ENCODE measurements at regions not wholly inside any gene's neighbourhood (a gene's known extent, or its start where the extent isn't known, plus 50 kb on each side); places are given as distances from the start of the nearest gene placed in this dataset.
"Not testable (repeated sequence)": the region's sequence is repeated elsewhere in the genome, so short reads cannot be mapped to it uniquely, and the experiment has no call there.

- no peak for DNase-seq
Observed at GRCh38 chr3:35849496-35849895, 210.2 kb downstream of the ARPP21 start.

GRCh38 chr3:35849963-35850362, 210.6 kb downstream of the ARPP21 start:
- DNase-seq, result no peak

- DNase-seq, result no peak
Observed at GRCh38 chr3:35857004-35857403, 217.7 kb downstream of the ARPP21 start.

GRCh38 chr3:35862057-35862456, 222.7 kb downstream of the ARPP21 start:
- no peak for DNase-seq

- DNase-seq, result no peak
Observed at GRCh38 chr3:35864871-35865270, 225.5 kb downstream of the ARPP21 start.

- no peak for DNase-seq
Observed at GRCh38 chr3:35867791-35868190, 228.5 kb downstream of the ARPP21 start.

- DNase-seq, result no peak
Observed at GRCh38 chr3:35871009-35871408, 231.7 kb downstream of the ARPP21 start.

GRCh38 chr3:35883929-35884328, 244.6 kb downstream of the ARPP21 start:
- DNase-seq, result no peak

GRCh38 chr3:35894735-35895134, 255.4 kb downstream of the ARPP21 start:
- DNase-seq, result no peak

- DNase-seq, result no peak
Observed at GRCh38 chr3:35899245-35899644, 259.9 kb downstream of the ARPP21 start.

GRCh38 chr3:35900079-35900478, 260.8 kb downstream of the ARPP21 start:
- no peak for DNase-seq

GRCh38 chr3:35908366-35909232, 269.3 kb downstream of the ARPP21 start:
- no peak for DNase-seq

- DNase-seq, result no peak
Observed at GRCh38 chr3:35919160-35919559, 279.8 kb downstream of the ARPP21 start.

GRCh38 chr3:35921718-35922117, 282.4 kb downstream of the ARPP21 start:
- DNase-seq, result no peak

GRCh38 chr3:35924070-35924469, 284.7 kb downstream of the ARPP21 start:
- not testable (repeated sequence) for DNase-seq

- no peak for DNase-seq
Observed at GRCh38 chr3:35927441-35927840, 288.1 kb downstream of the ARPP21 start.

- no peak for DNase-seq
Observed at GRCh38 chr3:35929158-35929557, 289.8 kb downstream of the ARPP21 start.

GRCh38 chr3:35931867-35932266, 292.5 kb downstream of the ARPP21 start:
- no peak for DNase-seq

GRCh38 chr3:35932995-35933394, 293.7 kb downstream of the ARPP21 start:
- peak; percentile 44 for DNase-seq

GRCh38 chr3:35936571-35936970, 297.2 kb downstream of the ARPP21 start:
- DNase-seq, result no peak

GRCh38 chr3:35944926-35945710, 305.8 kb downstream of the ARPP21 start:
- no peak for DNase-seq

GRCh38 chr3:35946121-35946853, 307.0 kb downstream of the ARPP21 start:
- DNase-seq, result no peak

- peak; percentile 56 for DNase-seq
Observed at GRCh38 chr3:35946854-35947515, 307.7 kb downstream of the ARPP21 start.
